Rectal smooth muscle tissue (tissue), 1 donor: ENCODE measurements at regions not wholly inside any gene's neighbourhood (a gene's known extent, or its start where the extent isn't known, plus 50 kb on each side); places are given as distances from the start of the nearest gene placed in this dataset.

ENCODE experiments used
- H3K27ac ChIP-seq: one replicate; pipeline ENCODE4 v1.7.0; 2013; ENCODE audit warnings: low read depth, low read length, inconsistent platforms
- H3K27me3 ChIP-seq: one replicate; pipeline ENCODE4 v1.7.0; 2013; ENCODE audit warnings: low read length; ENCODE audit not compliant: control insufficient read depth, insufficient read depth
- H3K36me3 ChIP-seq: one replicate; pipeline ENCODE4 v1.7.0; 2013; ENCODE audit warnings: low read length; ENCODE audit not compliant: control insufficient read depth, insufficient read depth
- H3K4me1 ChIP-seq: one replicate; pipeline ENCODE4 v1.7.0; 2013; ENCODE audit warnings: low read length; ENCODE audit not compliant: control insufficient read depth, insufficient read depth
- H3K4me3 ChIP-seq: one replicate; pipeline ENCODE4 v1.7.0; 2013; ENCODE audit warnings: low read length
- H3K9ac ChIP-seq: one replicate; pipeline ENCODE4 v1.7.0; 2013; ENCODE audit warnings: low read length

DNA sequence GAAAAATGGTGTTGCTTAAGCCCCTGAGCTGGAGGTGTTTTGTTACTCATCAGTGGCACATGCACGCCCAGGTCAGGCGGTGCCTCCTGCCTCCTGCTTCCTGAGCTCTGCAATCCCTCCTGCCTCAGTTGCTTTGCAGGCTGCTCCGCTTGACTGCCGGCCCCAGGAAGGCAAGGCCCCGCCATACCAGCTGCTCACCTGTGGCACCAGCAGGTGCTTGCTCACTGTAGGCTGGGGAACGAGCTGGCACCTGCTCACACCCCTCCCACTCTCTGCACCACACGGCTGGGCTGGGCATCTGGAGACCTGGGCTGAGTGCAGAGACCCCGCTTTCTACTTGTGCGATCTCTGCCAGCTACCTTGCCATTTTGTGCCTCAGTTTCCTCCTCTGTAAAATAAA, 200.2 kb downstream of the RBFOX3 start:
- Histone ChIP-seq H3K27ac (no peak overlapping the region), H3K9ac (no peak overlapping the region), H3K4me1 (peaks cover 13% of the 10 kb centered on the region), H3K36me3 (no peaks in the 10 kb centered on the region), H3K27me3 (peaks cover 5% of the 10 kb centered on the region), H3K4me3 (no peak overlapping the region)

DNA sequence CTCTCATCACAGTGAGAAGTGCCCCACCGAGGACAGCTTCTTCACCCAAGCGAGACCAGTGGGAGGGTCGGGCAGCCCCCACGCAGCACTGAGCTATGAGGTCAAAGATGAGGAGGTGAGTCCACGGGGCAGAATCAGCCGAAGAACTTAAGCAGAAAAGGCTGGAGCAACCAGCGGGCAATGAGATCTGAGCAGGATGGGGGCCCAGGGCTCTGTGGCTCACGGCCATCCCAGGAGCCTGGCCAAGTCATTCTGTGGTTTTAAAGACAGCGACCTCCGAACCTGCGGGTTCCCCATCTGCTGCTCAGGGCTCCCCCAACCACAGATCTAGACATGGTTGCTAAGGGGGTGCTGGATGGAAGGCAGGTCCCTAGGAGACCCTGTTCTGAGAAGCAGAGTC, 202.6 kb downstream of the RBFOX3 start:
- Histone ChIP-seq H3K27me3 (peaks cover 5% of the 10 kb centered on the region), H3K27ac (no peak overlapping the region), H3K4me1 (peaks cover 6% of the 10 kb centered on the region), H3K9ac (no peak overlapping the region), H3K4me3 (no peak overlapping the region), H3K36me3 (no peaks in the 10 kb centered on the region)

DNA sequence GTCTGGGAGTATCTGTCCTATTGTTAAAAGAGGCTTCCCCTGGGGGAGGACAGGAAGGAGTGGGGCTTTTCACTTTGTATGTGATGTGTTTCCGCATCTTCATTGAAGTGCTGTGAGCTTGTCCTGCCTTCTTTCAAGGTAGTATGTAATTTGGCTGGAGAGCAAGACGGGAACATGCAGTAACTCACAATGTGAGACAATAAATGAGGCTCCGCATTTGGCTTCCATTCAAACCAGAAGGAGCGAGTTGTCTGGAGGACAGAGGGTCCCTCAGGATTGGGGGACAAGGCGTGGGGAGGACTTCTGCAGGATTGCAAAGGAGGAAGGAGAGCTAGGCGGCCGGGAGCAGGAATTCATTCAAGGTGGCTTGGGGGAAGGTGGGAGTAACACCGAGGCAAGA, 203.5 kb downstream of the RBFOX3 start:
- no peak overlapping the region for H3K4me3 ChIP-seq
- peaks cover 5% of the 10 kb centered on the region for H3K27me3 ChIP-seq
- no peak overlapping the region for H3K27ac ChIP-seq
- no peak overlapping the region for H3K9ac ChIP-seq
- H3K4me1 ChIP-seq = no peaks in the 10 kb centered on the region
- H3K36me3 ChIP-seq = no peaks in the 10 kb centered on the region

DNA sequence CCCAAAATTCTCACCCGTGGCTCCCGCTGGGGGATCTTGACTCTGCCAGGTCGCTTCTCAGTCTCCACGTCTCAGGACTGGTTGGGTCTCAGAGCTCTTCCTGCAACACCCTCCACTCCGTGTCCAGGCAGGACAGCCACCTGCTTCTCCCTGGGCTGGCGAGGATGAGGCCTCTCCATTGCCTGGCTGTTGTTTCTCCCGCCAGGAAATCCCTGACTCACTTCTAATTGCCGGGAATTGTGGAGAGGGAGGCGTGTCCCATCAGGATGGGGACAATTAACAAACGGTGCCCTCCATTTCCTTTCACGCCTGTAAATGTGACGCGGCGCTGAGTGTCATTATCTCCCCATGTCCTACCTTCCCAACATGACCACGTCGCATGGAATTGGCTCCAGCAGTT, 204.5 kb downstream of the RBFOX3 start:
- no peaks in the 10 kb centered on the region for H3K4me1 ChIP-seq
- peaks cover 5% of the 10 kb centered on the region for H3K27me3 ChIP-seq
- no peak overlapping the region for H3K27ac ChIP-seq
- no peak overlapping the region for H3K4me3 ChIP-seq
- no peaks in the 10 kb centered on the region for H3K36me3 ChIP-seq
- no peak overlapping the region for H3K9ac ChIP-seq

DNA sequence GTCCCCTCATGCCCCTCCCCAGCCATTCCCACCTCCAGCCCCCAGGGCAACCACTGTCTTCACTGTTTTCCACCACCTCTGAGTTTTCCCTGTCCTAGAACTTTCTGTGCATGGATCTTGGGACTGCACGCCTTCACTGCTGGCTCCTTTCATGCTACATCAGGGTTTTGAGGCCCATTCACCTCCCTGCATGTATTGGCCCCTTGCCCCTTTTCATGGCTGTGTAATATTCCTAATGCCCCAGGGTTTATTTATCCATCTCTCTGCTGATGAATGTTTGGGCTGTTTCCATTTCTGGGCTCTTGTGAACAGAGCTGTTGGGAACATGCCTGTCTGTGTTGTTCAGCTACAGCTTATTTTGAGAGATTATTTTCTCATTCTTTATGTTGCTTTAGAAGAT, 205.0 kb downstream of the RBFOX3 start:
- H3K36me3 ChIP-seq = no peaks in the 10 kb centered on the region
- H3K27ac ChIP-seq = no peak overlapping the region
- peaks cover 6% of the 10 kb centered on the region for H3K27me3 ChIP-seq
- H3K9ac ChIP-seq = no peak overlapping the region
- no peak overlapping the region for H3K4me3 ChIP-seq
- H3K4me1 ChIP-seq = peaks cover 2% of the 10 kb centered on the region

DNA sequence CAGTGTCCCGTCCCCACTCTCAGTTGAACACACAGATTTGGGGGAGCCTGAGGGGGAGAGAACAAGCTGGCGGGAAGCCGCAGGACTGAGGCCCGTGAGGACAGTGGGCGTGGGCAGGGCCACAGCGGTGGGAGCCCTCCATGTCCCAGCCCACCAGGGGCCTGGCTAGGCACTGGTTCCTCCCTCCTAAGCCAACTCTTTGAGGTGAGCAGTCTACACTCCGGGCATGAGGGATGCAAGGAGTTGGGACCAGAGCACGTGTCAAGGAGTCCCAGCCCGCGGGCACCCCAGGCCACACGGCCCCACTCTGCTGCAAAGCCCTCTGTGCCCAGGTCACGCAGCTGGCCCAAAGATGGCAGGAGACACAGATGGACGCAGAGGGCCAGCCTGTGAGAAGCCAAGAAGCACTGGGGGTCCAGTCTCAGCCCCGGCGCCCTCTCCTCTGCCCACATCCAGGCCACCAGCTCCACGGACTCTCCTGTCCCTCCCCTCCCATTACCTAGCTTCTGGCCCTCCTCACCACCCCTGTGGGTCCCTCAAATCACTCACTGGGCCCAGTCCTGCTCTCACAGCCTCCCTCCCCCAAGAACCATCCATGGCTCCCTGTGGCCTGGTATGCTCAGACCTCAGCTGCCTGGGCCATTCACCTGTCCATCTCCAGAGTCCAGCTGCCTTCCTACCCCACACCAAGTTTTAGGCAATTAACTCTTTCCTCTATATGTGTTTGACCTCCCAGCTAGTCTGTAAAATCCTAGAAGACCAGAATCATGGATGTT, 206.5 kb downstream of the RBFOX3 start:
- Histone ChIP-seq H3K4me3 (no peak overlapping the region), H3K27me3 (peaks cover 14% of the 10 kb centered on the region), H3K27ac (no peak overlapping the region), H3K9ac (no peak overlapping the region), H3K36me3 (no peaks in the 10 kb centered on the region), H3K4me1 (peaks cover 5% of the 10 kb centered on the region)

DNA sequence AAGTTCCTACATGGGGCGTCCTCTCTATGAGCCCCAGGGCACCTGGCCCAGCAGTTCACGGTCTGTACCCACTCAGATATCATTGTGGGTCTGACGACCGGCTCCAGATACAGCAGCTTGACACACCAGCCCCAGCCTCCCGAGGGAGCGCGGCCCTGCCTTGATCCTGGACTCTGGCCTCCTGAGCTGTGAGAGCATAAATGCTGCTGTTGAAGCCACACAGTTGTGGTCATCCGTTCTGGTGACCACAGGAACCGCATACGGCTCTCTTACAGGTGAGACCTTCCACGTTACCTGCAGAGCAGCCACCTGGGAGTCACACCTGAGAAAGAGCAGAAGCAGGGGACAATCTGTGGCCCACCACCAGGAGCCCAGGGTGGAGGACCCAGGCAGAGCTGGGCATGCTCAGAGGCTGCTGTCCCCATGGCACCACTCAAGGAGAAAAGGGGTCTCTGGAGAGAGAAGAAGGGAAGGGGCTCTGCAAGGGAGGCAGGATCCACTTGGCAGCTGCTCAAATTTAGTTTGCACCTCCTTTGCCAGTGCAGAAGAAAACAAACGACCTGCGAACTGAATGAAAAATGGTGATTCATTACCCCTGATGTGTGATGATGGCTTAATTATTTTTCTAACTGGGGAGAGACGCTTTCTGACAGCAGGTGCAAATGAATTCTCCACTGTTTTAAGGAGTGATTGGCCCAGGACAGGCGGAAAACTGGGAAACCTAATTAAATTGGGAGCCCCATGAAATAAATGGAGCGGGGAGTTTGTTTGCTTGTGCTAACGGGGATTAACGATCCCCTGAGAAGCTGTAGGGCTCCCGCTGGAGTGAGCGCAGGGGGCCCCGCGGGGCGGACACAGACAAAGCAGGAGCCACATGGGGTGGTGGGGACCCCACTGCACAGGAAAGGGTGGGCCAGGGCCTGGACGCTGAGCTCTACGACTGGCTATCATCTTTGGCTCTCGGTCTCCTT, 208.9 kb downstream of the RBFOX3 start:
- Histone ChIP-seq H3K27ac (no peak overlapping the region), H3K36me3 (no peaks in the 10 kb centered on the region), H3K9ac (no peak overlapping the region), H3K4me1 (peaks cover 5% of the 10 kb centered on the region), H3K4me3 (no peak overlapping the region), H3K27me3 (peaks cover 14% of the 10 kb centered on the region)

DNA sequence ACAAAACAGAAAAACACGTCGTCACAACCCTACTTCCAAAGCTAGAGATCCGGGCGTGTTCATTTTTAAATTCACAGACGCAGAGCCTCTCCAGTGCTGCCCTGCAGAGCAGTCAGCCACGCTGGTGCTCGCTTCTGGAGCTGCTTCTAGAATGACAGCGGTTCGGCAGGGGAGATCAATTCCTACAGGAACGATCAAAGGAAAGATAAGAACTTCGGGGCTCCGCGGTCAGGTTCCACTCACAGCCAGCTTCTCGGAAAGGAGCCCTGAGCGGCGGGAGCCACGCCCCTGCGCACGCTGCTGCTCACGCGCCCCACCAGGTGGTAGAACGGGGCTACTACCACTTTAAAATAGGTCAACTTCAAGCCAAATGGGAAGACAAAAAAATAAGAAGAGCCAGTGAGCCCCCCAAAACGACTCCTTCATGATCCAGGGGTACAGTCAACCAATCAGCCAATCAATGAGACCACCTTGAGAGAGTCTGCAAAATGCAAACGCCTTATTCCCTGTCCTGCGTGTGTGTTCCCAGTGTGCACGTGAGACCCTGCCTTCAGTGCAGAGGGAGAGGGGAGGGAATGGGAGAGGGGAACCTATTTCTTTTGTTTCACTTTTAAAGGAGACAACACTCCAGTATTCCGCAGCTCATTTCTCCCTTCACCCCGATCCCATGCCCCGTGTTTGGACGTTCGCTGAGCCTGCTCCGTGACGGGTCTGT, 209.7 kb downstream of the RBFOX3 start:
- Histone ChIP-seq H3K36me3 (no peaks in the 10 kb centered on the region), H3K4me1 (peaks cover 5% of the 10 kb centered on the region), H3K27me3 (peaks cover 10% of the 10 kb centered on the region), H3K4me3 (peak overlapping the region; percentile 35), H3K27ac (no peak overlapping the region), H3K9ac (no peak overlapping the region)

DNA sequence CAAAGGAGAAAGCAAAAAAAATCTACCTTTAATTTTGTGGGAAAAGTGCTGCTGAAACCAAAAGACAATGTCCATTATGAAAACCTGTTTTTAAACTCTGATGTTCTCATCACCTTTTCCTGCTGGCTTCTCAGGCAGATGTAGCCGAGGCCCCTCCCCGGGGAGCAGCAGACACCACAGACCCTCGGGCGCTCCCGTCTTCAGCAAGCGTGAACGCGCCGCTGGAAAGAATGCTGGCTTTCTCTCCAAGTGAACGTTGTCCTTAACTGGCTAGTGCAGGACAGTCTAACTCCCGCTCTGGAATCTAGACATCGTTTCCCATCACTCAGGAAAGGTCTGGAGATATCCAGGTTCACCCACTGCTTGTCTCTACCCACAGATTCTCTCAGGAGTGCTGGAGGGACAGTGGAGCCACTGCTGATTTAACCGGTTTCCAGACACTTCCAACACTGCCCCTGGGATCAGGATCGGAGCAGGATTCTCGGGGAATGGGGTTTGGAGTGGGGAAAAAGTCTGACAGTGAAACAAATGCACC, 211.2 kb downstream of the RBFOX3 start:
- Histone ChIP-seq H3K27me3 (peaks cover 9% of the 10 kb centered on the region), H3K36me3 (no peaks in the 10 kb centered on the region), H3K4me1 (peaks cover 5% of the 10 kb centered on the region), H3K4me3 (no peak overlapping the region), H3K9ac (no peak overlapping the region), H3K27ac (no peak overlapping the region)

DNA sequence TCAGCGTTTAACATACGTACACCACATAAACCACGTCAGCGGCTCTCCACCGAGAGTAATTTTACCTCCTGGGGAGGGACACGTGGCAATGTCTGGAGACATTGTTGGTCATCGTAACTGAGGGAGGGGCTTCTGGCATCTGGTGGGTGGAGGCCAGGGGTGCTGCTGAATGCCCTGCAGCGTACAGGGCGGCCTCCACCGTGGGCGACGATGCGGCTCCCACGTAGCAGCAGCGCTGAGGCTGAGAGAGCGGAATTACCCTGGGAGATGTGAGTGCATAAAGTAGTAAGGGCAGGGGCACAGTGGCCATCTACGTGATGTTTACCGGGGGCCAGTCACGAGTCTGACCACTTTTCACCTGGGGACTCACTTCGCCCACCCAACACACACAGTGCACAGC, 212.4 kb downstream of the RBFOX3 start:
- Histone ChIP-seq H3K27ac (no peak overlapping the region), H3K36me3 (no peaks in the 10 kb centered on the region), H3K4me1 (peaks cover 5% of the 10 kb centered on the region), H3K27me3 (peaks cover 9% of the 10 kb centered on the region), H3K9ac (no peak overlapping the region), H3K4me3 (no peak overlapping the region)

DNA sequence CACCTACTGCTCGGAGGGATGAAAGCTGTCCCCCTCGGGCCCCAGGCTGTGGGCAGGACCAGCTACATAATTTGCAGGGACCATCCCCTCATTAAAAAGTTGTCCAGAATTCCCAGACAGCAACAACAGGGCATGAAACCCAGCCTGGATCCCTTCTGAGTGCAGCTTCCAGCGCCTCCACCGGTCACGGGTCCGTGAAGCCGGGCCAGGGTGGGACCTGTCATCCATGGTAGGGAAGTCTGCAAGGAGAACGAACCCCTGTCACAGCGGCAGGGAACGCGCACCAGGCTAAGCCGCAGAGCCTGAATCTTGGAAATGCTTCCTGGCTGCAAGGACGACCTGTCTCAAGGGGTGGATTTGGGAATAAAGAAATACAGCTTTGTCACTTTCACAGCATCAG, 214.2 kb downstream of the RBFOX3 start:
- Histone ChIP-seq H3K9ac (no peak overlapping the region), H3K4me3 (no peak overlapping the region), H3K4me1 (peaks cover 5% of the 10 kb centered on the region), H3K27ac (no peak overlapping the region), H3K27me3 (peaks cover 9% of the 10 kb centered on the region), H3K36me3 (no peaks in the 10 kb centered on the region)

DNA sequence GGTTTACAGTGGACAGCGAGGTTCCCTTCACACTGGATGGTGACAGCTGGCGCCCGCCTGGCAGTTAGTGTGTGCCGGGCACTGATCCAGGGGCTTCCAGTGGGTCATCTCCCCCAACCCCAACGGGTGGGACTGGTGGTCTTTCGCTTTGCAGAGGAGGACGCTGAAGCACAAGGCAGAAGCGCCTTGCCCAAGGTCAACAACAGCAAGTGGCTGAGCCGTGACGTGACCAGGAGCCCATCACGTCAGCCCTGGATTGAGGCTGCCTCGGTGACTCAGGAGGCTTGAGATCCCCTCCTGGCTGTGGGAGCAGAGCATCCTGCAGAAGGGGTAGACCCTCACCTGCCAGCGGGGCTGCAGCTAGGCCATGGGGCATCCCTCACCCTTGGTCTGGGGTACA, 215.3 kb downstream of the RBFOX3 start:
- no peaks in the 10 kb centered on the region for H3K36me3 ChIP-seq
- H3K4me3 ChIP-seq = no peak overlapping the region
- H3K27me3 ChIP-seq = peaks cover 9% of the 10 kb centered on the region
- no peak overlapping the region for H3K9ac ChIP-seq
- no peak overlapping the region for H3K27ac ChIP-seq
- H3K4me1 ChIP-seq = peaks cover under 1% of the 10 kb centered on the region
